ENCODE measurements at regions not wholly inside any gene's neighbourhood (a gene's known extent, or its start where the extent isn't known, plus 50 kb on each side); places are given as distances from the start of the nearest gene placed in this dataset.

GRCh38 chr18:11307716-11308115 lies 158.3 kb upstream of the PIEZO2 start:
- DNase-seq, result no peak

- no peak for DNase-seq
Measured at GRCh38 chr18:11305507-11305906, 156.1 kb upstream of the PIEZO2 start.

GRCh38 chr18:11304928-11305327 lies 155.6 kb upstream of the PIEZO2 start:
- no peak for DNase-seq

GRCh38 chr18:11296946-11297345 lies 147.6 kb upstream of the PIEZO2 start:
- DNase-seq, result no peak

- no peak for DNase-seq
Measured at GRCh38 chr18:11293794-11294193, 144.4 kb upstream of the PIEZO2 start.

- no peak for DNase-seq
Measured at GRCh38 chr18:11290786-11291185, 141.4 kb upstream of the PIEZO2 start.

- no peak for DNase-seq
Measured at GRCh38 chr18:11289248-11289647, 139.9 kb upstream of the PIEZO2 start.

GRCh38 chr18:11288401-11288800 lies 139.0 kb upstream of the PIEZO2 start:
- no peak for DNase-seq

- no peak for DNase-seq
Measured at GRCh38 chr18:11286431-11286830, 137.1 kb upstream of the PIEZO2 start.

GRCh38 chr18:11284811-11285210 lies 135.4 kb upstream of the PIEZO2 start:
- DNase-seq, result no peak

GRCh38 chr18:11284349-11284748 lies 135.0 kb upstream of the PIEZO2 start:
- no peak for DNase-seq

GRCh38 chr18:11283479-11284161 lies 134.3 kb upstream of the PIEZO2 start:
- DNase-seq, result no peak

GRCh38 chr18:11279461-11279860 lies 130.1 kb upstream of the PIEZO2 start:
- DNase-seq, result no peak

GRCh38 chr18:11276678-11277077 lies 127.3 kb upstream of the PIEZO2 start:
- DNase-seq, result no peak

- no peak for DNase-seq
Measured at GRCh38 chr18:11274144-11274794, 124.9 kb upstream of the PIEZO2 start.

GRCh38 chr18:11272516-11272915 lies 123.1 kb upstream of the PIEZO2 start:
- DNase-seq, result no peak

- no peak for DNase-seq
Measured at GRCh38 chr18:11271954-11272353, 122.6 kb upstream of the PIEZO2 start.

- no peak for DNase-seq
Measured at GRCh38 chr18:11269257-11269656, 119.9 kb upstream of the PIEZO2 start.

GRCh38 chr18:11268741-11269233 lies 119.4 kb upstream of the PIEZO2 start:
- no peak for DNase-seq

- DNase-seq, result no peak
Measured at GRCh38 chr18:11268153-11268552, 118.8 kb upstream of the PIEZO2 start.

- no peak for DNase-seq
Measured at GRCh38 chr18:11266781-11267480, 117.6 kb upstream of the PIEZO2 start.

GRCh38 chr18:11261486-11261885 lies 112.1 kb upstream of the PIEZO2 start:
- no peak for DNase-seq

- DNase-seq, result no peak
Measured at GRCh38 chr18:11260961-11261461, 111.6 kb upstream of the PIEZO2 start.

Measured in SIG-M5 (cell line).